Activated CD4-positive, alpha-beta T cell treated with anti-CD3 and anti-CD28 coated beads, Interleukin-2, Interleukin-6, amounts not matched to agents 100 ng/mL and 50 ng/mL, durations not matched to agents 16 hours and 8 hours (primary cell): ENCODE measurements at regions not wholly inside any gene's neighbourhood (a gene's known extent, or its start where the extent isn't known, plus 50 kb on each side); places are given as distances from the start of the nearest gene placed in this dataset.

Source experiments
- DNase-seq: peaks from one replicate; pipeline ENCODE4 v3.0.0-alpha.2; 2020

DNA sequence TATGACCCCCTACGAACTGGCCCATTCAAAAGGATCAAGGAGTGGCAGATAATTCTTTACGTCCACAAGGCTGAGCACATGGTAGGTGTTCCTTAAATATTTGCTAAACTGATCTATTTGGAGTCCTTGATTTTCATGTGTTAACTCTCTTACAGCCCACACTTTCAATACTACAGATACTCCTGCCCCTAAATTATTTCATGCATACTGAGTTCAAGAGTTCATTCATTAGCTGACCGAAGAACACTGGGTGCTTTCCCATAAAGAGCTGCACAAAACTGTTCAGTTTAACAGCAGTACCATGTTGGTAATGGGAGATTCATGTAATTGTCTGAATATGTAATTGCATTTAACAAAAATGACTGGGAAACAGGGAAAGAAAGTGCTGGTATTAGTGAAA lies 170.5 kb upstream of the ADO start:
- DNase-seq = no peak

DNA sequence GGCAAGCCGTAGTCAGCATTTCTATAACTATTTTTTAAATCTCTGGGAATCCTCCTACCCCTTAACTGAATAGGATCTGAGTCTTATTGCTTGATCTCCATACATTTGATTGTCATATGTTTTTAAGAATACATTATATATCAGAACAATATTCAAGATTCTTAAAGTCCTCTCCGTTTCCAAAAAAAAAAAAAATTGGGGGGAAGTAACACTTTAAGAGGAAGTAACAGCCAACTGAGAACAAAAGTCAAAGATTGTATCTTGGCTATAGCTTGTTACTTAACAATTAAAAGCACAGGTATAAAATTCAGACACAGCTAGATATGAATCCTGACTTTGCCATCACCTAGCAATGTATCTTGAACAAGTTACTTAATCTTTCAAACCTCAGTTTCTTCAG lies 169.9 kb upstream of the ADO start:
- no peak for DNase-seq

DNA sequence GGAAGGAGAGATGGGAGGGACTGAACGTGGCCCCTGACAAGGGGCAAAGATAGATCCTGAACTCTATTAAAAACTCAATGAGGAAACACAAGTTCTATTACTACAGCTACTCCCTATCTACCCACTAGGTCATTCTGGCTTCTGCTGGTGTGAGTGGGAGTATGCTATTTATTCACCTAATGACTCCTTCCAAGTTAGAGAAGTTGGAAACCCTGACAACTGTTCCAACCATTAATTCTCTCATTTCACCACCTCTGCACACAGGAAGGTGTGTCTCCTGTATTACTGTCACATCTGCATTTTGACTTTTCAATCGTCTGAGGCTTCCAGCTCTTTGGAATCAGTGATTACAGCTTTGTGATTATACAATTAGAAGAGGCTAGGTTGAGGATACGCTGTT lies 169.4 kb upstream of the ADO start:
- no peak for DNase-seq

DNA sequence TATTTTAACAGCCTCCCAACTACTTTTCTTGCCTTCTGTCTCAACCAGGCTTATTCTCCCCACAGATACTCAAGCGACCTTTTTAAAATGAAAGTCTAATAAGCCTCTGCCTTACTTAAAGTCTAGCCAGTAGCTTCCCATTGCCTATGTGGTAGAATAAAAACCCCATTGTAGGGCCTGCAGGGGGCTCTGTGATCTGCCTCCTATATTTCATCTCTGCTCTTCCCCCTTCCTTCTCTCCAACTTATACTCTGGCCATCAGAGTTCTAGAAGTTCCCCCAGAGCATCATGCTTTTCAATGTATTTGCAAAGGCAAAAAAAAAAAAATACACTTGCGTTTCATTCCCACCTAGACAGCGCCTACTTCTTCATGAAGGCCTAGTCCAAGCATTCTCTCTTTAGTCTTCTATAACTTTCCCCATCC lies 167.7 kb upstream of the ADO start:
- no peak for DNase-seq

DNA sequence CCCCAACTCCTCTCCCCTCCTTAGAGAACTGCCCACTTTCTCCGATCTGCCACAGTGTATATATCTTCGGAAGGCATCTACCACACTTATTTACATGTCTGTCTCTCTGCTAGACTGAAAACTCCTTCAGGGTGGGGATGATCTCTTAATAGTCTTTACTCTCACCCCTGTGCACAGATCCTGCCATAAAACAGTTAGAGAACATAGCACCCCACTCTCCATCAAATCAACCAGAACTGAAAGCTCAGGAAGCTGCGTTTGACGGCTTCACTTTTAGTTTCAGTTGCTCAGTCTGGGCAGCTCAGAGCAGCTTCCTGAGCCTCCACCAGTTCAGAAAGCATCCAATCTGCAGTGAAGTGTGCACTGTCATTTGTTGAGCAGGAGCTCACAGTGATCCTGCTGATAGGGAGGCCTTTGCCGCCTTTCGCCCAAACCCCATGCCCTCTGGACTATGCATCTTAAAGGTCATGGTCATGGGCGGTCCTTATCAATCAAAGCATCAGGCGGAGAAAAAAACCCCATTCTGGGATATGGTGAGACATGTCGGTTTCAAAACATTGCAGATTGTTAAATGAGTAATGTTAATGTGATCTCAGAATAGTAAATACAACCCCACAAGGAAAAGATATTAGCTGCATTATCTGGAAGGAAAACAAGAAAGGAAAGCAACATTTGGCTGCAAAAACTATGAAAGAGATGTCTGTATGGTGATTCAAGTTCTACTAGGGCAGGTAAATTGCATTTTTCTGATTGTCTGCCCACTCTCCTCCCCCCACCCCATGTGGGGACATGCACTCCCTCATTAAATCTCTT lies 167.1 kb upstream of the ADO start:
- peak; percentile 88 for DNase-seq

DNA sequence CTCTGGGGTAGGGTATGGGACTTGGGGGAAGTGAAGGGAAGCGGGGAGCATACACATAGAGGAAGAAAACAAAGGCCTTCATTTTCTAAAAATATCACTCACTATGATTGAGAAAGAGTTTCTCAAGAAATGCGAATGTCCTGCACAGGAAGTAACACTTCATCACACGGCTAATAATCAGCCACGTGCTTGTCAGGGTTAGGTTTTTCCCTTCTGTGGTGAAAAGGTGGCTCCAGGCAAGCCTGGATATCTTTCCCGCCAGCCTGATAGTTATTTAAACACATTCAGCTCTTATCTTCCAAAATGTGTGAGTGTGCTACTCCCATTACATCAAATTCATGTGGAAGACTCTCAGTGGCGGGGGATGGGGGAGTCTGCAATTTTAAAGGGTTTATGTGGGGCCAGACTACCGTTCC lies 166.4 kb upstream of the ADO start:
- DNase-seq = no peak

DNA sequence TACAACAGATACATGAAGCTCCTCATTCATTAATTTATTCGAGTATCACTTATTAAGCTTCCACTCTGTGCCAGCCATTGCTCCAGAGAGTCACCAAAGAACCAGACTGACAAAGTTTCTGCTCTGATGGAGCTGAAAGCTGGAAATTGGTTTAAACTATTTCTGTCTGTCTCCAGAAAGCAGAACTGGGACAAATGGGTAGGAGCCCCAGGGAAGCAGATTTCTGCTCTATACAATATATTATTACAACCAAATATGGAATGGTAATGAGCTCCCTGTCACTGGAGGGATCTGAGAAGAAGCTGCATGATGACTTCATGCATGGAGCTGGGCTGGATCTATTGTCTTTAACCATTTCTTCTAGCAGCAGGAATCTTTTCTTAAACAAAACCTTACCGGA lies 165.4 kb upstream of the ADO start:
- DNase-seq = no peak

DNA sequence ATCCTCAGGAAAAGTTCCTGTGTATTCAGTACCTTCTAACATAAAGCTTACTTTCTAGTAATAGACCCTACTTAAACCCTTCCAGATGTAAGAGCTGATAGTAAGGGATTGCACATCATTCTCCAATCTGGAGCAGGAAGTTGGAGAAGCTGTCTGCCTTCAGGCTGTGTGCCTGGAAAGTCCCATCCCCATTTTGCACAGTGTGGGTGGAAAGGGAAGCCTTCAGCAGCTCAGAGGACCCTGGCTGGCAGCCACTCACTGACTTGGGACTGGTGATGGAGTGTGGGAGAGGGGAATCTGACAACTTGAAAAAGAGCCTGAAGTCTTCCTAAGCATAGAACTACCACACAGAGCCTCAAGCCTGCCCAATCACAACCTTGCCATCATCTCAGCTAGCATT lies 164.1 kb upstream of the ADO start:
- no peak for DNase-seq

DNA sequence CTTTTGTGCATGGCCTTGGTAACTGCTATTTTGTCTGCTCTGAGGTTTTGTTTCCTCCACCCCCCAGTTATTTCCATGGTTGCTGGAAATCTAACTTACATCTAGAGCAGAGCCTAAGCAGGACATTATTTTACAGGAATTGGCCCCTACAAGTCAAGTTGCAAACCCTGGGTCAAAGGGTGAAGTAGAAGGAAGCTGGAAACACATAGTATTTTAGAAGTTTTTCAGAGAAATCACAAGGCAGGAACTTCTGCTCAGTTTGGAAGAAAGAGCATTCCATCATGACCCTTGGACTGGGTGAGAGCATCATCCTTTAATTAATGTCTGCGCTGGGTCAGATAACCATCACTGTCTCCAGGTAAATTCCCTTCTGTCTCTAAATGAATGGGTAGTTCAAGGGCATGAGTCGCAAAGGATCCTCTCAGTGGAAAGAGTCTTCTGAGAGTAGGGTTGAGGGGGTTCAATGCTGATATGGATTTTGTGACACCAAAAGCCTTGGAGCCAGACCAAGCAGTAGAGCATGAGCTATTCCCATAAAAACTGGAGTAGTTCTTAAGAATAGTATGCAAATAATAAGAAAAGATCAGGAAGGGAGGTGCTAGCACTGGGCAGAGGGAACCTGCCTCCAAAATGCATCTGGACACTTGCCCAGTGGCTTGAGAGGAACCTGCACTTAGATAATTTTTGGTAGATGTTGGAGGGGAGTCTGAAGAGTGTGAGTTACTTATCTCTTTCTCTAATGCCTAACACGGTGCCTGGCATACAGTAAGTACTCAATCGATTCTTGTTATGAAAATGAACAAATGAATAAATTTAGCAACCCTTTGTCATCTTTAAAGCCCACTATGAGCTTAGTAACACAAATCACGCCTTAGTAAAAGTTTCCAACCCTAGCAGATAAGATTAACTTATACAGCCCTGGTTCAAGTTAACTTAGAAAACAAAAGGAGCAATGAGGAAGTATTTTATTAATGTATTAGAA lies 160.6 kb upstream of the ADO start:
- DNase-seq = no peak

DNA sequence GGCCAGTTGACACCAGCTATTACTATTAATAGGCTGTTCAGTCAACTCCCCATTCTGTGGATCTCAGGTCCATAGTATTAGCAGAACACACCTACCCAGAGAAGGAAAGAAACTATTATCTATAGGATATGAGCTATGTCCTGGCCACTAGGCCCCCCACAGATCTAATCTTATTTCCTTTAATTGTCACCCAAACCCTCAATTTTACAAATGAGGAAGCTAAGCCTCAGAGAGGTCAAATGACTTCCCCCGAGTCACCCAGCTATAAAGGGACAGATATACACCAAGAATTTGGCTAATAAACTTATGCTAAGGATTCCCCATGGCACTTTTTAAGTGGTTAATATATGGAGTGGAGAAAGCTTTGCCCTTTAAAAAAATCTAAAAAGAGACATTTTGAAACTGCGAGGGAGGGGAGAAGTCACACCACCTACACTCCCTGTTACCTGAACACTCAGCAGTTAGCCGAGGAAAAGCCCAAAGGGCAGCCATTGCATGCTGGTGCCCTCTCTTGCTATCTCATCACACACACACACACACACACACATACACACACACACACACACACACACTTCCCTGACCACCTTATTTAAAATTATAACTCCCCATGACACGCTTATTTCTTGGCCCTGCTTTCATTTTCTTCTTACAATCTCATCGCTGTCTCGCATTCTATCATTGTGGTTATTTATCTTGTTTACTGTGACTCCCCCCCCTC lies 157.0 kb upstream of the ADO start:
- no peak for DNase-seq

DNA sequence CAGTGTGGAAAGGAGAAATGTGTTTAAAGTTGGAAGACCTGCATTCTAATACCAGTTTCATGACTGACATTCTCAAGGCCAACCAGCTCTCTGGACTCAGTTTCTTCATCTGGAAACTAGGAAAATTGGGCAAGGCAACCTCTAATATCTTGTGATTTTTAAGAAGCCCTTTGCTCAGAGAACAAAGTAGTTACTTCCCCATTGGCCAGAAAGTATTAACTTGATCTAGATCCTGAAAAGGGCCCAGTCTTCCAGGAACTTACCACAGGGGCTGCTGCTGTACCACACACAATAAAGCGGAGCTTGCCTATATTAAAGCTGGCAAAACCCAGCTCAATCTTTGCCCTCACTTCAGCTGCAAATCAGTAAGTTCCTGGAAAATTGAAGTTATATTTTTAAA lies 155.6 kb upstream of the ADO start:
- DNase-seq = no peak

DNA sequence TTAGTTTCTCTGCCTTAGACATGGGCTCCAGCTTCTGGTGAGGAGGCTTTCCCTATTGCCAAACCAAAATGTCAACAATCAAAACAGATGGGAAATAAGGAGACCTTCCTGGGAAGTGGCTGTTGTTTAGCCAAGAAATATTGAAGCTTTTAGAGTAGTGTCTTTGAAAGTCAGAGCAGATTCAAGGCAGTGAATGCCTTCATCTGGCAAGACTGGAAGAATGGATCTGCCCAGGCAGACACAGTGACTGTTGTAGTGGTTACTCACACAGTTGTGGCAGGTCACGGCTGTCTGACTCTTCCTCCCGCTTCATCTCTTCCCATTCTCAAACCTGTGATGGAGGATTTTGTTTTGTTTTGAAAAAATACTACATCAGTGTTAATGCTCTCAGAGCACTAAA lies 154.1 kb upstream of the ADO start:
- no peak for DNase-seq

DNA sequence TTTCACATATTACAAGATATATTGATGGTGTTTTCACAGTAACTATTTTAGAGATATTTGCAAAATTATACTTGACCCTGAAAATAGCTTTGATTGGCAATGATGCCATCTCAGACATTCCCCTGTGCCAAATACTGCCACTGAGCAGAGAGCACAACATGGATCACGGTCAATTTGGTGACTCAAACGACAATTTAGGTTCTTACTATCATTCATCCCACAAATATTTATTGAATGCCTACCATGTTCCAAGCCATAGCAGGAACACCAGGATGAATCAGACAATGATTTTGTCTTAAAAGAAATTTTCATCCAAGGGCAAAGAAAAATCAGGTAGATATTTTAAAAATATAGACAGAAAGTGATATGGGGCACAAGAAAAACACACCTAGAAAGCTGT lies 153.2 kb upstream of the ADO start:
- no peak for DNase-seq

DNA sequence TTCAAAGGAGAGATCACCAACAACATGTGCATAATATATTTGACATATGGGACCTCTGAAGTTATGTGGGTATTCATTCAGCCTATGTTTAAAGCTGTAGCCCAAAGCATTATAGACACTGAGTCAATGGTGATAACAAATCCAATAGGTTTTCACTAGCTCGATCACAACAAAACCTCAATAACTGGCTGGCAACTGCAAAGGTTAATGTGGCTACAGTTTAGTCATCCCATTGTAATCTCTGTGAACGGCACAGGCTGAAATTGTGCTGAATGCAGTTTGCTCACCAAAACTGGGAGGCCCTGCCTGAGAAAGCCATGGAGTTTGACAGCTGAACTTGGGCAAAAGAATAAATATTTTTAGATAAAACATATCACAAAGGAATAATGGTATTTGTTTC lies 152.4 kb upstream of the ADO start:
- DNase-seq = no peak

DNA sequence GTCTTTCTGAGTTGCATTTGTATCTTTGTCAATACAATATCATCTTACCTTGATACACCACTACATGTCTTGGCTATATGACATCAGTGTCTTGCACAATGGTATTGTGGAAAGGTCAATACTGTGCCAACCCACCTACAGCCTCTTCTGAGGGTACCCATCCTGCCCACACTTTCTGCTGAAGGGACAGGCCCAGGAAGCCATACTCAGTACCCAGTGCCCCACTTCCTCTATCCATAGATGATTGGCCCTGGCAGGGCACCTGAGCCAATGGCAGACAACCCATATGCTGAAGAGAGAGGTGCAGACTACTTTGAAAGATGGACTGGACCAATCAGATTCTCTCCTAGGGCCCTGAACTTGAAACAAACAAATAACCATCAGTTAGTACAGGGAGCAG lies 152.0 kb upstream of the ADO start:
- no peak for DNase-seq

DNA sequence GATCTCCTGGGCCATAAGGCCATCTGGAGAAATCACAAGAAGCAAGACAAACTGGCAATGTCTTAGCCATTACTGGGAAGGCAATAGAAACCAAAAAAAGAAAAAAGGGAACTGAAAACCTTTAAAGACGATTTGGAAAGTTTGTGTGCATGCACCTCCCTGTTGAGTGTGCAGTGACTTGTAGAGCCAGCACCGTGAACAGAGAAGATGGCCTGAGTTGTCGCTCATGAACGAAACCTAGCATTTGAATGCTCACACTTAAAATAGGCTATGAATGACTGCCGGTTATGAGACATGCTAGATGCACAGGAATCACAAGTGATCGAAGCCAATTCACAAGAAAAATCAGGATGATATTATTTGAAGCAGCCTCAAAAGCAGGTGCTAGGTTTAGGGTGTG lies 151.3 kb upstream of the ADO start:
- no peak for DNase-seq

DNA sequence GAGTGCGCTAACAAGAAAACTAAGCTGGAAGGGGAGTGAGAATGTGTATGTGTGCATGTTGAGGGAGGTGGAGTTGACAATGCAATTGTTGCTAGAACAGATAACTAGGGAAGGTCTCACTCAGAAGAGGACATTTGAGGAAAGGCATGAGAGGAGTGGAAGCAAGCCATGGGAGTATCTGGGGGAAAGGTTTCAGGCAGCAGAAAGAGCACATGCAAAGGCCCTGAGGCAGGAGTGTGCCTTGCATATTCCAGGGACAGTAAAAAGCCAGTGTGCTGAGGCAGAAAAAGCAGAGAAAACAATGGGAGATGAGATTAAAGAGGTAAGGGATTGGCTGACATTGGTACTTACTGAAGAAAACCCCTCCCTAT lies 149.6 kb upstream of the ADO start:
- no peak for DNase-seq

DNA sequence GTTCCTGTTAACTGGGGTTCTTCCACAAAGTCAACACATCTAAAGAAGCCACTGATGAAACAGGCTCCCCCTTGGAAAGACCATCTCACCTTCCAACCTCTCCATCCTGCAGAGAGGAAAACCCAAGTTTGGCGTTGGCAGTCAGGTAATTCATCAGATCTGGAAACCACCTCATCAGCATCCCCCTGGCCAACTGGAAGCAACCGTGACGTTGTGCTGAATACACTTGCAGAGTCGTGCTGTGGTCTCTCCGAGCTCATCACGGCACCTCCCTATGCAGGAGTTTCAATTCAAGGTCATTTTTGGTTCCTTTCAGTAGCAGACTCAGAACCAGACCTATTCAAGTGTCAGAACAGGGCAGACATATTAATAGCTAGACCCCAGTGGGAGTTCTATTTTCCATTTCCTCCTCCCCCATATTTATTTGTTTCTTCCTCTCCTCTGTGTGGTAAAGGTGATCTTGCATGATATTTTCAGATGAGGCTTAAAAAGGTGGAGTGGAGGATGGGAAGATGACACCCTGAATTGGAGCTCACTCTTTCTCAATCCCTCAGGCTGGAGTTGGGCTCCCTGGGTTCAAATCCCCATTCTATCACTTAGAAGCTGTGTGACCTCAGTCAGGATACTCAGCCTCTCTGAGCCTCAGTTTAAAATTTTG lies 149.1 kb upstream of the ADO start:
- no peak for DNase-seq

DNA sequence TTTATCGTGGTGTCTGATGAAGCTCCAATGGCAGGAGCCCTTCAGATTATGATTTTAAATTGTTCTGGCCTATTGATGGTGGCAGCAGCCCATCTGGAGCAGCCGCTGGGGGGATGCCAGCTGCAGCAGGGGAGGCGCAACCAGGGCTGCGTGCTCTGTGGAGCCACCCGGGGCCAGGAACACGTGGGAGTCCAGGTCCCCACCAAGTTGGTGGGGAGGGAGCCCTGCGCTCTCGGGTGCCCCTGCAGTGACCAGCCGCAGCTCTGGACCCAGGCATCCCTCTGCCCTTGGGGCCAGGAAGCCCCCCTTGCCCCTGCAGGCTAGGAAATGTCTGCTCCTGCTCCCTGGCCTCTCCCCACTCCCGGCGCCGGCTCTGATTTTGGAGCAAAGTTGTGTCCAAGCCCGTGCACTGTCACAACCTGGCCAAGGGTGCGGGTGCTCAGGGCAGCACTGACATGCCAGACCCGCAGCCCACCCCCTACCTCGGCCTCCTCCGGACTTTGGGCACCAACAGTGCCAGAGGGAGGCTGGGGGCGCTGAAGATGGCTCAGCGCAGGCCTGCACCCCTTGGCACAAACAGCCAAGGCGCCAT lies 147.2 kb upstream of the ADO start:
- no peak for DNase-seq

DNA sequence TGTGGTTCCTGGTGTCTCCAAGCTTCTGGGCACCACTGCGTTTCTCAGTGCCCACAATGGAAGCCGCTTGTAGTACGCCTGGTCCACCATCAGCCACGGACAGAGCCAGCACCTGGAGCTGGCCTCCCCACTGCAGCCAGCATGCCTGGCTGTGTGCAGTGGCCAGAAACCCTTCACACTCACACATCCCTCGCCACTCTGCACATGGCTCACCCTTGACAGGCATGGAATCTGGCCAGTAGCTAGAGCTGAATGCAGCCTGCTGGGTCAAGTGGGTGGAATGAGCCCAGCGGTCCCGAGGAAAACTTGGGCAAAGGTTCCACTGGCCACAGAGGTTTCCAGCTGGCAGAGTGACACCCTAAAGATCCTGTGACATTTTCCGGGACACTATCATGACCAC lies 146.0 kb upstream of the ADO start:
- DNase-seq = no peak

DNA sequence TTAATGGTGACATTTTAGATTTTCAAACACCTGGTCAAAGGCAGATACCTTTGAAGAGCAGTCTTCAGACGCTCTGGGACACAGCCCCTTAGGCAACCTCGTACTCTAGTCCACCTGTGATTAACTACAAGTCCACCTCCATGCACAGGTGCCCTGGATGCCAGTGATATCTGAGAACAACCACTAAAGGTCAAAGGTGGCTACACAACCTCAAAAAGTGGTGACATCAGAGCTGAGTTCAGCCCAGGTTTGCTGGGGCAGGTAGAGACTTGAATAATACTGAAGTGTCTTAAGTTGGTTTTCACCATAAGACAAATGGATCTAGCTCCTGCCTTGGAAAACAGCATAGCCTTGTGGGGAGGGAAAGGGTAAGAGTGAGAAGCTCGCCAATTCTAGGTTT lies 143.4 kb upstream of the ADO start:
- no peak for DNase-seq

DNA sequence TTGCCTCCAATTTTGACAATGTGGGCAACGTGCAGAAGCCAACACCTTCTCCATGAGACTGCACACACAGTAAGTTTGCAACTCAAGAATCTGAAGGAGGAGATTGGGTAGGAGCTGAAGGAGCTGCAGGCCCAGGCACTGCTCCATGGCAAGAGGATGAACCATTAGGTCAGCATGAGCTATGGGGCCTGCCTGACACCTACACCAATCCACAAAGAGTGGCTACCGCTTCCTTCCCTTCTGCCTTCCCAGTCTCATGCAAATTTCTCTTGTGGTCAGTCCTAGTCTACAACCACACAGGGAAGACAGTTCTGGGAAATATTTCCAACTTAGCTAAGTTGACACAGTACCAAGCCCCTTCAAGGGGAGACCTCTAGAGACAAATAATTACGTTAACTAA lies 142.0 kb upstream of the ADO start:
- DNase-seq = no peak

DNA sequence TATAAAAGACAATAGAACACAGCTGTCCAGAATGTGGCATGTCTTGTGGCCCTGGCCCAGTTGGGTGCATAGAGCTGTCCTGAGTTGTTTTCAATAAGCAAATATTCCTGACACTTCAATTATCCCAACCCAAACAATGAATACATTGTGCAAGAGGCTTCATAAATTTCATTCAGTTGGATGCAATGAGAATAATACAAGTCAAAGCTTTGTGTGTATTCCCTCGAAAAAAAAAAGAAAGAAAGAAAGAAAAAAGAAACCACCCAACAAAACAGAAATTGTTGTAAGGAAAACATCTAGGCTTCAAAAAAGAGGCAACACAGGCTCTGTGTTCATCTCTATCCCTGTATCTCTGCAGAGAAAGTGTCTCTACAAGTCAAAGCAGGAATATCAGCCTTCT lies 138.7 kb upstream of the ADO start:
- no peak for DNase-seq
